ENCODE measurements at regions not wholly inside any gene's neighbourhood (a gene's known extent, or its start where the extent isn't known, plus 50 kb on each side); places are given as distances from the start of the nearest gene placed in this dataset.

- POLR2A ChIA-PET, result no interaction called here
- no peak for DNase-seq (ENCODE audit: extremely low spot score)
- no peak for TF ChIP-seq CTCF (IDR thresholded peaks at IDR 0.05; ENCODE audit: control extremely low read depth, extremely low read depth, low read depth, missing control alignments)
- CTCF ChIA-PET, result interaction anchor here (0.8 to 2.1 kb wide), 3 partner anchors 9 to 12 kb away, joined by 3 to 5 read pairs (median 3); no protein-coding TSS in a partner anchor
These were observed 494.9 kb downstream of the DIPK2A start for GRCh38 chr3:144466540-144466939.

- TF ChIP-seq CTCF (IDR thresholded peaks at IDR 0.05; ENCODE audit: control extremely low read depth, extremely low read depth, low read depth, missing control alignments), result no peak
- CTCF ChIA-PET, result no interaction called here
These were observed 499.0 kb downstream of the DIPK2A start for GRCh38 chr3:144470666-144471065.

GRCh38 chr3:144477593-144477992 lies 506.0 kb downstream of the DIPK2A start:
- ChIA-PET POLR2A (no interaction called here), CTCF (no interaction called here)
- no peak for DNase-seq (ENCODE audit: extremely low spot score)

More at GRCh38 chr3:144470666-144471065, 499.0 kb downstream of the DIPK2A start:
- no peak for DNase-seq (ENCODE audit: extremely low spot score)
- POLR2A ChIA-PET, result no interaction called here

GRCh38 chr3:144480416-144480919 lies 508.8 kb downstream of the DIPK2A start:
- no peak for TF ChIP-seq CTCF (IDR thresholded peaks at IDR 0.05; ENCODE audit: control extremely low read depth, extremely low read depth, low read depth, missing control alignments)
- ChIA-PET POLR2A (no interaction called here), CTCF (interaction anchor here (0.9 kb wide), 1 partner anchor 36 kb away, joined by 3 read pairs; no protein-coding TSS in a partner anchor)
- no peak for DNase-seq (ENCODE audit: extremely low spot score)

More at GRCh38 chr3:144477593-144477992, 506.0 kb downstream of the DIPK2A start:
- TF ChIP-seq CTCF (IDR thresholded peaks at IDR 0.05; ENCODE audit: control extremely low read depth, extremely low read depth, low read depth, missing control alignments), result no peak

GRCh38 chr3:144482876-144483275 lies 511.3 kb downstream of the DIPK2A start:
- ChIA-PET POLR2A (no interaction called here), CTCF (interaction anchor here (2.0 kb wide), 1 partner anchor 10 kb away, joined by 6 read pairs; no protein-coding TSS in a partner anchor)
- no peak for DNase-seq (ENCODE audit: extremely low spot score)
- no peak for TF ChIP-seq CTCF (IDR thresholded peaks at IDR 0.05; ENCODE audit: control extremely low read depth, extremely low read depth, low read depth, missing control alignments)

- TF ChIP-seq CTCF (IDR thresholded peaks at IDR 0.05; ENCODE audit: control extremely low read depth, extremely low read depth, low read depth, missing control alignments), result no peak
- ChIA-PET CTCF (no interaction called here), POLR2A (no interaction called here)
- DNase-seq (ENCODE audit: extremely low spot score), result no peak
These were observed 515.4 kb downstream of the DIPK2A start for GRCh38 chr3:144487011-144487410.

All from GM10248 (cell line).